Gastroesophageal sphincter (tissue), 4 donors: ENCODE measurements at regions not wholly inside any gene's neighbourhood (a gene's known extent, or its start where the extent isn't known, plus 50 kb on each side); places are given as distances from the start of the nearest gene placed in this dataset.
"Not testable (repeated sequence)": the region's sequence is repeated elsewhere in the genome, so short reads cannot be mapped to it uniquely, and the experiment has no call there.

ENCODE experiments used
- ATAC-seq: fragments of 150-250 bp; one replicate; pipeline ENCODE4 v1.9.1; 2016; ENCODE audit warnings: mild to moderate bottlenecking, moderate library complexity
- H3K27ac ChIP-seq, 4 donors: fragments of 200-600 bp; sonication (generic) in 3 of 4; 1 replicate in 3 of 4; 2 replicates in 1 of 4; pipeline ENCODE4 v1.5.1; 2016 to 2019
- H3K27me3 ChIP-seq: fragments of 200-600 bp; sonication (generic); one replicate; pipeline ENCODE4 v1.5.1; 2019
- H3K36me3 ChIP-seq, 2 donors: fragments of 200-600 bp; sonication (generic); one replicate each; pipeline ENCODE4 v1.5.1; 2019; ENCODE audit warnings: control low read depth in 1 of 2
- H3K4me1 ChIP-seq, 3 donors: fragments of 200-600 bp; sonication (generic); 1 replicate in 2 of 3; 2 replicates in 1 of 3; pipeline ENCODE4 v1.5.1; 2016 to 2019; ENCODE audit warnings: control low read depth in 2 of 3
- H3K4me3 ChIP-seq, 2 donors: fragments of 200-600 bp; sonication (generic); one replicate each; pipeline ENCODE4 v1.5.1; 2019; ENCODE audit warnings: mild to moderate bottlenecking in 1 of 2, moderate library complexity in 1 of 2
- H3K9me3 ChIP-seq, 3 donors: fragments of 200-600 bp; sonication (generic); one replicate each; pipeline ENCODE4 v1.5.1; 2017 to 2019; ENCODE audit warnings: control low read depth in 2 of 3
- EP300 ChIP-seq: sonication (generic); formaldehyde crosslinking; IDR thresholded peaks from one replicate; pipeline ENCODE4 v1.6.1; 2017; ENCODE audit warnings: antibody characterized with exemption, mild to moderate bottlenecking
- POLR2A ChIP-seq, 2 donors: fragments of 450-650 bp; IDR thresholded peaks; one replicate each; pipeline ENCODE4 v1.6.1; 2017; ENCODE audit warnings: antibody characterized with exemption in 2 of 2, mild to moderate bottlenecking in 2 of 2, moderate library complexity in 1 of 2
- POLR2AphosphoS5 ChIP-seq: sonication (generic); formaldehyde crosslinking; IDR thresholded peaks from one replicate; pipeline ENCODE4 v1.6.1; 2017; ENCODE audit warnings: antibody characterized with exemption
- WGBS, 2 donors: methylation state at CpG; one replicate each; pipeline ENCODE4 v1.1.5; 2018; ENCODE audit warnings: low coverage in 1 of 2; 5-methylcytosine and 5-hydroxymethylcytosine counted together
- TF ChIP-seq, protein P1 (sequence below), 4 experiments: fragments of 200-600 bp in 2 of 4; fragments of 450-650 bp in 2 of 4; sonication (generic) in 1 of 4; IDR thresholded peaks; one replicate each; pipeline ENCODE4 v1.5.1; 2017 to 2019; ENCODE audit warnings: antibody characterized with exemption in 4 of 4, mild to moderate bottlenecking in 2 of 4, moderate library complexity in 2 of 4

DNA sequence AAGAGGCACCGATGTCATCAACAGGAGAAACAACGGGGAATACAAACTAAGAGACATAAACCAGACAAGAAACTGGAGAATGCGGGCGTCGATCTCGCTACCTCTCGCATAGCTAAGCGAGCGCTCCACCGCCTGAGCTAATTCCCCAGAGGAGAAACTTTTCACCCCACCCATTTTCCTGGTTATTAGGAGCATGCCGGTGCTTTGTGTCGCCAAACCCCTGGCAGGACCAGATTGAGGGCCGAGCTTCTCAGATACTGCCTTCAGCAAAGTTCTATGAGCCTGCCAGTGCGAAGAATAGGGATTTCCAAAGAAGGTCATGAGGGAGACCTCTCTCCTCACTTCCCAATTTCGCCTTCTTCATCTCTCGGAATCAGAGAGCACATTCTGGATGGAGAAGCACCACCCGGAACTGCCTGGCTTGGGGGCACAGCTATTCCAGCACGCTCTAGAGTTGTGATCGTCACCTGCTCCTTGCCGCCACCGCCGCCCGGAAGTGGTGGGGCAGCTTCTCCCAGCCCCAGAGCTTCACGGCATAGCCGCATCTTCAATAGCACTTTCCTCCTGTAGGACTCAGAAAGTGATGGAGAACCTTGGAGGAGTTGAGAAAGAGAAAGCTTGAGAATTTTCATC, 89.7 kb upstream of the ZNF322 start:
- not testable (repeated sequence) for H3K36me3 ChIP-seq, H3K4me1 ChIP-seq, ATAC-seq, H3K9me3 ChIP-seq, H3K27ac ChIP-seq, H3K4me3 ChIP-seq
- WGBS, 2 donors: 0% methylated on average over 13 of the region's 25 CpGs; no CpG with 5 or more reads in 1 of the 2 donors
- H3K27me3 ChIP-seq: peaks cover 60% of the 10 kb centered on the region

DNA sequence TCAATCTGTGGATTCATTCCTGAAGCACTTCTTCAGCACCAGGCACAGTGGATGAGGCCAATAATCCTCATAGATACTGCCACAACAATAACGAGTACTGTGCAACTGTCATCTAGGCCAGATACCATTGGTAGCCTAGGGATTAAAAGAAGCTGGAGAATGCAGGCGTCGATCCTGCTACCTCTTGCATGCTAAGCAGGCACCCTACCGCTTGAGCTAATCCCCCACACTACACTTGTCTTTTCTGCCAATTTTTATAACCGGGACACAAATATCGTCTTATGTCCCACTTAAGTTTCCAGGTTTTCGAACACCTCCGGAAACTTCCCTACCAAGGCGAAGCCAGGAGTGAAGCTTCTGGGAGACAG, 90.2 kb upstream of the ZNF322 start:
- H3K4me1 ChIP-seq, ATAC-seq, H3K27ac ChIP-seq, H3K9me3 ChIP-seq, H3K36me3 ChIP-seq, H3K4me3 ChIP-seq: not testable (repeated sequence)
- peaks cover 60% of the 10 kb centered on the region for H3K27me3 ChIP-seq
- 13% methylated on average over 3 of the region's 9 CpGs; no CpG with 5 or more reads in 1 of the 2 donors for WGBS, 2 donors

DNA sequence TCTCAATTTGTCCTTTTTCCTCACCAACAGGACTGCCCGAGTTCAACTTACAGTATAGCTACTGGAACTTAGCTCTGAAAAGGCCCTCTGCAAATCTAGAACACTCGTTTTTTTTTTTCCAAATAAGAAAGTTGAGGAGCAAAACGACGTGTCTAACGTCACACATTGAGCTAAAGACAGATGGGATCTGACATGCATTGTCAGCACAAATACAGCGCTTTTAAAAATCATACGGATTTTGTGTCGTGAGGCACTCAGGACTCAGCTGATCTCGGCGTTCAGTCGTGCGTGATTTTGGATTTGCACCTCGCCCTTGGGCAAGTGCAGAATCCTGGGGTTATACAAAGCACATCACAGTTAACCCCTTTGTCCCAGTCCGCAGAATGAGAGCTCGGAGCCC, 94.7 kb upstream of the ZNF322 start:
- ATAC-seq: no peak
- Histone ChIP-seq H3K27me3 (peaks cover 54% of the 10 kb centered on the region), H3K36me3 (no peaks in the 10 kb centered on the region), H3K4me3 (no peak overlapping the region), H3K4me1 (no peaks in the 10 kb centered on the region), H3K9me3 (no peaks in the 10 kb centered on the region), H3K27ac (no peak overlapping the region)
- WGBS, 2 donors: 2% methylated on average over 10 of the region's 15 CpGs; no CpG with 5 or more reads in 1 of the 2 donors
- TF ChIP-seq, protein P1, sequence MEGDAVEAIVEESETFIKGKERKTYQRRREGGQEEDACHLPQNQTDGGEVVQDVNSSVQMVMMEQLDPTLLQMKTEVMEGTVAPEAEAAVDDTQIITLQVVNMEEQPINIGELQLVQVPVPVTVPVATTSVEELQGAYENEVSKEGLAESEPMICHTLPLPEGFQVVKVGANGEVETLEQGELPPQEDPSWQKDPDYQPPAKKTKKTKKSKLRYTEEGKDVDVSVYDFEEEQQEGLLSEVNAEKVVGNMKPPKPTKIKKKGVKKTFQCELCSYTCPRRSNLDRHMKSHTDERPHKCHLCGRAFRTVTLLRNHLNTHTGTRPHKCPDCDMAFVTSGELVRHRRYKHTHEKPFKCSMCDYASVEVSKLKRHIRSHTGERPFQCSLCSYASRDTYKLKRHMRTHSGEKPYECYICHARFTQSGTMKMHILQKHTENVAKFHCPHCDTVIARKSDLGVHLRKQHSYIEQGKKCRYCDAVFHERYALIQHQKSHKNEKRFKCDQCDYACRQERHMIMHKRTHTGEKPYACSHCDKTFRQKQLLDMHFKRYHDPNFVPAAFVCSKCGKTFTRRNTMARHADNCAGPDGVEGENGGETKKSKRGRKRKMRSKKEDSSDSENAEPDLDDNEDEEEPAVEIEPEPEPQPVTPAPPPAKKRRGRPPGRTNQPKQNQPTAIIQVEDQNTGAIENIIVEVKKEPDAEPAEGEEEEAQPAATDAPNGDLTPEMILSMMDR (IDR thresholded peaks at IDR 0.05): no peak
- TF ChIP-seq EP300 (no peak), POLR2A (IDR thresholded peaks at IDR 0.05) (no peak), POLR2AphosphoS5 (no peak)

DNA sequence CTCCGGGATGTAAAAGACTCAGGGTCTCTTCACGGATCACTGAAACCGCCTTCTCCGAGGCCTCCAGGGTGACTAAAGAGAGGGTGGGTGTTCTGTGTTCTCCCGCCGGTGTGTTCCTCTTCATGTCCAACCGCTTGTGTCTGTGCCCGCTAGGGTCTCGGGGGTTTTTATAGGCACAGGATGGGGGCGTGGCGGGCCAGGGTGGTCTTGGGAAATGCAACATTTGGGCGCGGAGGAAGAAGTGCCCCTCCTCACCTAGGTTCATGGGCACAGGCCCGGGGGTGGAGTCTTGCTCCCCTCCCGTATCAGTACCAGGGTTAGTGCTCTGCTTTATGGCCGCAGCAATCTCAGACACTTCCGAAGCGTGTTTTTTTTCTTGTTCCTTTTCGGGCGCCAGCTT, 95.3 kb upstream of the ZNF322 start:
- peaks cover 48% of the 10 kb centered on the region for H3K27me3 ChIP-seq
- H3K36me3 ChIP-seq, ATAC-seq, H3K9me3 ChIP-seq, H3K4me1 ChIP-seq, H3K27ac ChIP-seq, H3K4me3 ChIP-seq: not testable (repeated sequence)
- WGBS, 2 donors: 0% methylated on average over 7 of the region's 20 CpGs; no CpG with 5 or more reads in 1 of the 2 donors

DNA sequence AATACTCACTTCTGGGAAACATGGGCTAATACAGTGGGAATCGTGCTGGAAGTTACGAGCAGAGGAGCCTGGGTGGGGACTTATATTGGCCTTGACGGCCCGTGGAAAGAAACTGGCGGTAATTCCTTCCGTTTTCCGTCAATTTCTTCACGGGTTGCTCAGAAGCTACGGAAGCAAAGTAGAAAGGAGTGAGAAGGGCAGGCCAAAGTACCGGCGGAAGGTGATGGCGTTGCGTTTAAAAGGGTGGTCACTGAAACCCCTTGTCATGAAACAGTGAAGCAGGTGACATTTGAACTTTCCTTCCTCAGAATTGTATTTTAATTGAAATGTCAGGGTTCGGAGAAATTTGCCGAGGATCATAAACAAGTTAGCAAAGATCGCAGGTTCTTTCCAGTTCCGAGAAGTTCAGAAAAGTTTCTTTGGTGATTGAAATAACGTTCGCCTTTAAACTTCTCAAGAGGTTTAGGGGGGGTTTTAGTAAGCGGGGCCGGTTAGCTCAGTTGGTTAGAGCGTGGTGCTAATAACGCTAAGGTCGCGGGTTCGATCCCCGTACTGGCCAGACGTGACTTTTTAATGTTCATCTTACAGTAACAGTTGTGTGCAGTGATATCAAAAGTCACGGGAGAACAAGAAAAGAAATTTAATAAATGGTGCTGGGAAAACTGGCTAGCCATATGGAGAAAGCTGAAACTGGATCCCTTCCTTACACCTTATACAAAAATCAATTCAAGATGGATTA, 96.7 kb upstream of the ZNF322 start:
- WGBS, 2 donors: 3% methylated on average over 28 of the region's 29 CpGs; no CpG with 5 or more reads in 1 of the 2 donors
- H3K27ac ChIP-seq, H3K36me3 ChIP-seq, ATAC-seq, H3K9me3 ChIP-seq, H3K4me1 ChIP-seq, H3K4me3 ChIP-seq: not testable (repeated sequence)
- peaks cover 37% of the 10 kb centered on the region for H3K27me3 ChIP-seq

DNA sequence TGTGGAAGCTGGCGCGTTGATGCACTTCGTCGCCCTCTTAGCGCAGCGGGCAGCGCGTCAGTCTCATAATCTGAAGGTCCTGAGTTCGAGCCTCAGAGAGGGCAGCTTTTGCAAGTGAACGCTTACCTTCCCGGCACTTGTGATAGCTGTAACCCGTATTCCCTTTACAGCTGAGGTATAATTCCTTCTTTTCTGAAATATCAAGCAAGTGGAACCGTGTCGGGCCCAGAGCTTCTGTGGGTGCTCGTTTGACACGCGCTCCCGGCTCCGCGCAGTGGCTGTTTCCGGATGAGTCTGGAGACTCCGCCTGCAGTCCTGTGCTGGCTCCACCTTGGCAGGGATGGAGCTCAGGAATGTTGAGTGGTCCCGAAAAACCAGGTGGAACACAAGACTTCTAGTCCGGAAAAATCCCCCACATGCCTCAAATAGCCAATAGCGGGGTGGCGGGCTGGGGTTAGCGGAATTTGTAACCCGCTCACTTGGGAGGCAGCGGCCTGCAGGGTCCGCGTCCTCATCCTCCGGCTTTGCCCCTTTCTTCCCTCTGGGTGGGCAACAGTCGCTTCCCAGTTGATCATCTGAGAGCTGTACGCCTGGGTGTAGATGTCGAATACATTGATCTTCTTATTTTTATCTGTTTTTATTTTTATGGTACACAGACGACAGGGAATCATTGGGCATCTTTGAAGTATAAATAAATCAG, 106.8 kb upstream of the ZNF322 start:
- not testable (repeated sequence) for H3K4me1 ChIP-seq, H3K36me3 ChIP-seq, H3K27ac ChIP-seq, H3K9me3 ChIP-seq, H3K27me3 ChIP-seq, H3K4me3 ChIP-seq, ATAC-seq
- WGBS, 2 donors: no CpG with 5 or more reads among the region's 36 CpGs

DNA sequence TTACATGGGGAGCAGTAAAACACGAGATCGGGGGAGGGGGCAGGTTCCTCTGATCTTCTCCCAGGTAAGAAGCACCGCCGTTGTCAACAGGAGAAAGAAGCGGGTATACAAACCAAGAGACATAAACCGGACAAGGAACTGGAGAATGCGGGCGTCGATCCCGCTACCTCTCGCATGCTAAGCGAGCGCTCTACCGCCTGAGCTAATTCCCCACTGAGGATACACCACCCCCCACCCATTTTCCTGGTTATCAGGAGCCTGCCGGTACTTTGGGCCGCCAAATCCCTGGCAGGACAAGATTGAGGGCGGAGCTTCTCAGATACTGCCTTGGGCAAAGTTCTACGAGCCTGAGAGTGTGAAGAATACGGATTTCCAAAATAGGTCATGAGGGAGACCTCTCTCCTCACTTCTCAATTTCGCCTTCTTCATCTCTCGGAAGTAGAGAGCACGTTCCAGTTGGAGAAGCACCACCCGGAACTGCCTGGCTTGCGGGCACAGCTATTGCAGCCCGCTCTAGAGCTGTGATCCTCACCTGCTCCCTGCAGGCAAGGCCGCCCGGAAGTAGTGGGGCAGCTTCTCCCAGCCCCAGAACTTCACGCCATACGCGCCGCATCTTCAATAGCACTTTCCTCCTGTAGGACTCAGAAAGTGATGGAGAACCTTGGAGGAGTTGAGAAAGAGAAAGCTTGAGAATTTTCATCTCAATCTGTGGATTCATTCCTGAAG, 111.6 kb upstream of the ZNF322 start:
- not testable (repeated sequence) for H3K27me3 ChIP-seq, H3K9me3 ChIP-seq, H3K4me3 ChIP-seq, H3K27ac ChIP-seq, H3K4me1 ChIP-seq, H3K36me3 ChIP-seq, ATAC-seq
- no CpG with 5 or more reads among the region's 31 CpGs for WGBS, 2 donors

DNA sequence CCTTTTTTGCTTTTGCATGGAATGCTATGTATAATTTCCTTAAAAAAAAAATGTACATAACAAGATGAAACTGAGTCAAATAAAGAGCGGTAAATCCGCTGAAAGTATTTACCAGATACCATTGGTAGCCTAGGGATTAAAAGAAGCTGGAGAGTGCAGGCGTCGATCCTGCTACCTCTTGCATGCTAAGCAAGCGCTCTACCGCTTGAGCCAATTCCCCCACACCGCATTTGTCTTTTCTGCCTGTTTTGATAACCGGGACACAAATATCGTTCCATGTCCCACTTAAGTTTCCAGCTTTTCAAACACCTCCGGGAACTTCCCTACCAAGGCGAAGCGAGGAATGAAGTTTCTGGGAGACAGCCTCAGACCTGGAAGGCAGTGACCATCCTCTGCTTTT, 113.9 kb upstream of the ZNF322 start:
- not testable (repeated sequence) for H3K4me3 ChIP-seq

DNA sequence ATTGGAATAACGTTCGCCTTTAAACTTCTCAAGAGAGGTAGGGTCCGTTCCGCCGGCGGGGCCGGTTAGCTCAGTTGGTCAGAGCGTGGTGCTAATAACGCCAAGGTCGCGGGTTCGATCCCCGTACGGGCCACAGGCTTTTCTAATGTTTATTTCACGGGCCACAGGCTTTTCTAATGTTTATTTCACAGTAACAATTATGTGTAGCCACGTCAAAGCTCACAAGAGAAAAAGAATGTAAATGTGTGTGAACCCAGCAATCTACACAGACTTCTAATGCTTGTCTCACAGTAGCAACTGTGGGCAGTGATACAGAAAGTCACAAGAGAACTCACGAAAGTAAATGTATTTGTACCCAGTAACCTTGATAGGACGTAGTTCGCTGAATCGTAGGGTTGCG, 121.0 kb upstream of the ZNF322 start:
- H3K4me1 ChIP-seq, ATAC-seq, H3K4me3 ChIP-seq, H3K27me3 ChIP-seq, H3K27ac ChIP-seq, H3K9me3 ChIP-seq, H3K36me3 ChIP-seq: not testable (repeated sequence)
- no CpG with 5 or more reads among the region's 21 CpGs for WGBS, 2 donors

More for the DNA sequence above, 113.9 kb upstream of the ZNF322 start:
- not testable (repeated sequence) for ATAC-seq, H3K4me1 ChIP-seq, H3K27ac ChIP-seq, H3K36me3 ChIP-seq, H3K9me3 ChIP-seq, H3K27me3 ChIP-seq
- WGBS, 2 donors: no CpG with 5 or more reads among the region's 12 CpGs

DNA sequence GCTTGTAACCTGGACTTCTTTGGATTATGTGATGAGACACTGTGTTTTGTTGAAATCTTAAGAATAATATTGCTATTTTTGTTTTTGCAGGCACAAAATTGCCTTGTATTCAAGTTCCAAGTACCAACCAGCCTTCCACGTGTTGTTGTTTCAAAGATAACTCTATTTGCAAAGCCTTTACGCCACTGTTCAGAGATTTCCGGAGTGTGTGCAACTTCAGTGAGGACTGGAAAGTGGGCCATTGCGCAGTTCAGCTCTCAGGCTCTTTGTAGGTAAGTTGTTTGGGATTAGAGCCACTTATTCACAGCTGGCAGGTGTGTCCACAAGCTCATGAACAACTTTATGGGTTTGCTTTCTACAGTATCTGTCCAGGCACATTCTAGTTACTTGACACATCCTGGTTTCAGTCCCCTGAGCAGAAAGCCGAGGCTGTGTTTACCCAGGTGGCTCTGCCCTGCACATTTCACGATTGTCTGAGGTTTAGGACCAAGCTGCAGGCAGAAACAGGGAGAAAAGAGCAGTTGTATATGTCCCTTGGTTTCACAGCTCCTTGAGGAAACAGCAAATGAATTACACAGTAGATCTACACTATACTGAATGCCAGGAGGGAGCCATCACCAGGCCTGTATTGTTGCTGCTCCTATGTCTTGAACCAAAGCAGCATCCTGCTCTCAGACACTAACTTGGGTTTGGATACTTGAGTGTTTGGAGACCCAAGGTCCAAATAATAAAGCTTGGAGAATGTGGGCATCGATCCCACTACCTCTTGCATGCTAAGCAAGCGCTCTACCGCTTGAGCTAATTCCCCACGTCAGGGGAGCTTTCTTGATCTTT, 136.1 kb upstream of the ZNF322 start:
- no CpG with 5 or more reads among the region's 10 CpGs for WGBS, 2 donors
- not testable (repeated sequence) for H3K9me3 ChIP-seq

More for the DNA sequence above, 136.1 kb upstream of the ZNF322 start:
- not testable (repeated sequence) for H3K27me3 ChIP-seq, H3K36me3 ChIP-seq, H3K4me1 ChIP-seq, ATAC-seq, H3K4me3 ChIP-seq, H3K27ac ChIP-seq
